Left cardiac atrium (tissue), 4 donors: ENCODE measurements at regions not wholly inside any gene's neighbourhood (a gene's known extent, or its start where the extent isn't known, plus 50 kb on each side); places are given as distances from the start of the nearest gene placed in this dataset.
"Not testable (repeated sequence)": the region's sequence is repeated elsewhere in the genome, so short reads cannot be mapped to it uniquely, and the experiment has no call there.

Experiments
- ATAC-seq, 2 donors: fragments of 200-7000 bp; cut with Tn5 transposase; one replicate each; pipeline ENCODE4 v1.9.1; 2020; ENCODE audit warnings: mild to moderate bottlenecking in 2 of 2, moderate library complexity in 2 of 2
- DNase-seq: peaks from one replicate; pipeline ENCODE4 v3.0.0-alpha.2; 2020
- intact Hi-C, 2 donors: fragments of 100-400 bp; cut with DNase I; formaldehyde crosslinking; loops; one replicate each; pipeline versions ENCODE4 v1.14.1 to v1.15.1; 2022 to 2023
- donor health status: DM: no; HTN: yes; CAD: no.
- donor health status: DM: no; HTN: yes; CAD: no; lungs with severe emphysema.
- donor health status: DM: yes; HTN: yes; CAD: no.
- donor health status: Dilated cardiomyopathy.

DNA sequence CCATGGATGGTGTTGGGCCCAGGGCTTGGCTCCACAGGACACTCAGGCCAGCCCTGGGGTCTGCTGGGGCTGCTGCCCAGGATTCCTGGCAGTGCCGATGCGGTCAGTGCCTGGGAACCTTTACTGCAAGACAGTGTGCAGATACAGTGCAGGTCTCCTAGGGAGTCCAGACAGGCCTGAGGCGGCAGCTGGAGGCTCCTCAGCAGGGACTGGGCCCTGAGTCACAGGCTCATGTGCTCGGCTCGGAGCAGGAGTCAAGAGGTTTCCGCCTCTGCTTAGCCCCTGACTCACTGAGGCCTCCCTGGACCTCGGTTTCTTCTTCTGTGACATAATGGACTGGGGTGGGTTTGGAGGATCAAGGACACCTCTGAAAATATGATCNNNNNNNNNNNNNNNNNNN lies 3941.6 kb upstream of the TPTE start:
- intact Hi-C loops, DNase-seq, ATAC-seq: not testable (repeated sequence)
